Tibial artery (tissue), 4 donors: ENCODE measurements at regions not wholly inside any gene's neighbourhood (a gene's known extent, or its start where the extent isn't known, plus 50 kb on each side); places are given as distances from the start of the nearest gene placed in this dataset.

Experiments used
- DNase-seq, 2 donors: peaks; one replicate each; pipeline ENCODE4 v3.0.0-alpha.2; 2019
- H3K27ac ChIP-seq, 2 donors: fragments of 200-600 bp; sonication (generic) in 1 of 2; 1 replicate in 1 of 2; 2 replicates in 1 of 2; pipeline ENCODE4 v1.5.1; 2018 to 2019; ENCODE audit warnings: mild to moderate bottlenecking in 1 of 2
- H3K27me3 ChIP-seq, 2 donors: fragments of 200-600 bp; sonication (generic) in 1 of 2; one replicate each; pipeline versions ENCODE4 v1.5.1 to v1.6.0; 2016 to 2019
- H3K36me3 ChIP-seq, 3 donors: fragments of 200-600 bp; sonication (generic) in 2 of 3; one replicate each; pipeline ENCODE4 v1.5.1; 2016 to 2019; ENCODE audit warnings: mild to moderate bottlenecking in 2 of 3
- H3K4me1 ChIP-seq, 4 donors: fragments of 200-600 bp; sonication (generic) in 2 of 4; 1 replicate in 3 of 4; 2 replicates in 1 of 4; pipeline ENCODE4 v1.5.1; 2016 to 2019
- H3K4me3 ChIP-seq, 2 donors: fragments of 200-600 bp; sonication (generic) in 1 of 2; 1 replicate in 1 of 2; 2 replicates in 1 of 2; pipeline ENCODE4 v1.5.1; 2018 to 2019; ENCODE audit warnings: mild to moderate bottlenecking in 2 of 2
- H3K9me3 ChIP-seq, 3 donors: fragments of 200-600 bp; sonication (generic) in 1 of 3; one replicate each; pipeline ENCODE4 v1.5.1; 2016 to 2019
- intact Hi-C: fragments of 100-400 bp; cut with DNase I; formaldehyde crosslinking; loops from one replicate; pipeline ENCODE4 v1.15.0; 2023; ENCODE audit warnings: low total_unique reads
- TF ChIP-seq, protein P1 (sequence below), 2 experiments: fragments of 200-600 bp in 1 of 2; fragments of 450-650 bp in 1 of 2; IDR thresholded peaks; one replicate each; pipeline ENCODE4 v1.5.1; 2017 to 2019; ENCODE audit warnings: antibody characterized with exemption in 2 of 2, mild to moderate bottlenecking in 1 of 2, moderate library complexity in 1 of 2

DNA sequence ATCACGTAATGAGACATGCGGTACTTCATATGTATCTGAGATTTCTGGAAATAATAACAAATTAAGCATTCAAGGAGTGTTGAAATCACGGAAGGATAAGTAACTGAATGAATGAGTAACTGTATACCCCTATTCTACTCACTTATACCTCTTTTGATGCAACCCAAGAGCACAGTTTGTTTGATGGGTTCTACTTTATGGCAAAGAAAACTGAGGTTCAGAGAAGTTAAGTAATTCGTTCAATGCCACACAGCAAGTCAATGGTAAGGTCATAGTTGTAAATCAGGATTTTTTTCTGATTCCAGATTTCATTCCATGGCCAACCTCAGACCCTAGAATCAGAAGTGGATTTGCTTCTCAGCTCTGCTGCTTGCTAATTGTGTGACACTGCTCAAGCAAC is 544.5 kb upstream of the TBX3 start:
- Histone ChIP-seq H3K4me1 (peaks cover 0 to under 1% (median 0%) of the 10 kb centered on the region in 4 donors), H3K36me3 (no peaks in the 10 kb centered on the region), H3K27me3 (peaks cover 0 to 8% of the 10 kb centered on the region in 2 donors), H3K27ac (no peak overlapping the region), H3K4me3 (no peak overlapping the region), H3K9me3 (no peaks in the 10 kb centered on the region)
- DNase-seq: no peak
- intact Hi-C loops: no loop called here
- TF ChIP-seq, protein P1, sequence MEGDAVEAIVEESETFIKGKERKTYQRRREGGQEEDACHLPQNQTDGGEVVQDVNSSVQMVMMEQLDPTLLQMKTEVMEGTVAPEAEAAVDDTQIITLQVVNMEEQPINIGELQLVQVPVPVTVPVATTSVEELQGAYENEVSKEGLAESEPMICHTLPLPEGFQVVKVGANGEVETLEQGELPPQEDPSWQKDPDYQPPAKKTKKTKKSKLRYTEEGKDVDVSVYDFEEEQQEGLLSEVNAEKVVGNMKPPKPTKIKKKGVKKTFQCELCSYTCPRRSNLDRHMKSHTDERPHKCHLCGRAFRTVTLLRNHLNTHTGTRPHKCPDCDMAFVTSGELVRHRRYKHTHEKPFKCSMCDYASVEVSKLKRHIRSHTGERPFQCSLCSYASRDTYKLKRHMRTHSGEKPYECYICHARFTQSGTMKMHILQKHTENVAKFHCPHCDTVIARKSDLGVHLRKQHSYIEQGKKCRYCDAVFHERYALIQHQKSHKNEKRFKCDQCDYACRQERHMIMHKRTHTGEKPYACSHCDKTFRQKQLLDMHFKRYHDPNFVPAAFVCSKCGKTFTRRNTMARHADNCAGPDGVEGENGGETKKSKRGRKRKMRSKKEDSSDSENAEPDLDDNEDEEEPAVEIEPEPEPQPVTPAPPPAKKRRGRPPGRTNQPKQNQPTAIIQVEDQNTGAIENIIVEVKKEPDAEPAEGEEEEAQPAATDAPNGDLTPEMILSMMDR (IDR thresholded peaks at IDR 0.05): no peak

DNA sequence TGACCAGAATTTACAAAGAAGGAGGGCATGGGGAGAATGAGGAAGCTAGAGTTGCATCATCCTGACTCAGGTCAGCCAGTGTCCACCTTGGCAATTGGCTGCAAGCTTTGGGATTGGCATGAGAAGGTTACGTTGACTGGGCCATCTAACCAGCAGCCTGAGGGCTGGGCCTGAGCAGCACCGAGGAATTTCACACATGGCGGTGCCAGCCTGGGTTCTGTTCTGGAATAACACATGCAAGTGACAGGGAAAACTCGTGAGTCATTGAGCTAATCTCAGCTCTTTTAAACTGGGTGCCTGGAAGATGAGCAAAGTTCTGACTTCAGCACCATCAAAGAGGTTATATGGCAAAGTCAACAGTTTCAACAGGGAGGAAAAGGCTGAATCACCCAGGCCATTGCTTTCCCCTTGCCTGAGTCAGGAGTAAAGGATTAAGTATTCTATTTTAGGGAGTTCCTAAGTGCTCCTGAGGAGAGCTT is 543.2 kb upstream of the TBX3 start:
- no peak for DNase-seq
- H3K36me3 ChIP-seq: no peaks in the 10 kb centered on the region
- H3K9me3 ChIP-seq: no peaks in the 10 kb centered on the region
- TF ChIP-seq, protein P1 (IDR thresholded peaks at IDR 0.05): no peak
- peaks cover 0 to 6% (median 0%) of the 10 kb centered on the region in 4 donors for H3K4me1 ChIP-seq
- peaks cover 0 to 5% of the 10 kb centered on the region in 2 donors for H3K27me3 ChIP-seq
- H3K27ac ChIP-seq: no peak overlapping the region
- intact Hi-C loops: no loop called here
- H3K4me3 ChIP-seq: no peak overlapping the region

GRCh38 chr12:115225845-115226244 is 541.9 kb upstream of the TBX3 start:
- Histone ChIP-seq H3K27me3 (no peaks in the 10 kb centered on the region), H3K27ac (no peak overlapping the region), H3K9me3 (no peaks in the 10 kb centered on the region), H3K4me1 (peaks cover 0 to 6% (median 0%) of the 10 kb centered on the region in 4 donors), H3K4me3 (no peak overlapping the region), H3K36me3 (no peaks in the 10 kb centered on the region)
- intact Hi-C loops: no loop called here
- DNase-seq: no peak
- TF ChIP-seq, protein P1 (IDR thresholded peaks at IDR 0.05): no peak

DNA sequence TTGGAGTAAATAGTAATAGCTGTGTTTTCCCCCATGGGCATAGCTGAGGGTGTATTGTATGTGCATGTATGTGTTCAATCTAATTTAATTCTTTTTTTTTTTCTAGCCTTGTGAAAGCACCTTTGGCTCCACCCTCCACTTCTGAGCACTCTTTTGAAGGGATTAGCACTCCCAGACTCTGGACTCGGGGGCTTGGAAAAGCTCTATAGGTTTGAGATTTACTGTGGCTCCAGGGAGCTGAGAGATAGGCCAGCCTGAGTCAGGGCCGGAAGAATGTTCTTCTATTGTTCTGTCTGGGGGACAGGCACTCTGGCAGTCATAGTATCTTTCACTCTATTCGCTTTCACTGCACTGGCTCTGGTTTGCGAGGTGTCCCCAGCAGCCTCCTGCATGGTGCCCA is 540.0 kb upstream of the TBX3 start:
- TF ChIP-seq, protein P1 (IDR thresholded peaks at IDR 0.05): no peak
- Histone ChIP-seq H3K9me3 (no peaks in the 10 kb centered on the region), H3K36me3 (no peaks in the 10 kb centered on the region), H3K27me3 (no peaks in the 10 kb centered on the region), H3K27ac (no peak overlapping the region), H3K4me1 (peaks cover 0 to 6% (median 0%) of the 10 kb centered on the region in 4 donors), H3K4me3 (no peak overlapping the region)
- DNase-seq: no peak
- intact Hi-C loops: no loop called here

GRCh38 chr12:115223322-115223721 is 539.3 kb upstream of the TBX3 start:
- Histone ChIP-seq H3K27me3 (no peaks in the 10 kb centered on the region), H3K4me1 (peaks cover 0 to 6% (median 0%) of the 10 kb centered on the region in 4 donors), H3K4me3 (no peak overlapping the region), H3K27ac (no peak overlapping the region), H3K9me3 (no peaks in the 10 kb centered on the region), H3K36me3 (no peaks in the 10 kb centered on the region)
- no peak for DNase-seq
- TF ChIP-seq, protein P1 (IDR thresholded peaks at IDR 0.05): no peak
- intact Hi-C loops: no loop called here

GRCh38 chr12:115222220-115222619 is 538.2 kb upstream of the TBX3 start:
- H3K27me3 ChIP-seq: no peaks in the 10 kb centered on the region
- no peaks in the 10 kb centered on the region for H3K9me3 ChIP-seq
- peaks cover 0 to 6% (median 0%) of the 10 kb centered on the region in 4 donors for H3K4me1 ChIP-seq
- DNase-seq: no peak
- H3K4me3 ChIP-seq: no peak overlapping the region
- H3K36me3 ChIP-seq: no peaks in the 10 kb centered on the region
- intact Hi-C loops: no loop called here
- no peak overlapping the region for H3K27ac ChIP-seq
- TF ChIP-seq, protein P1 (IDR thresholded peaks at IDR 0.05): no peak
